ENCODE measurements at regions not wholly inside any gene's neighbourhood (a gene's known extent, or its start where the extent isn't known, plus 50 kb on each side); places are given as distances from the start of the nearest gene placed in this dataset.

GRCh38 chr3:106819440-106819839 lies 557.8 kb upstream of the CCDC54 start:
- no peaks in the 10 kb centered on the region for H3K9me3 ChIP-seq
- intact Hi-C loops (cut with DNase I; ENCODE audit: low total_unique reads): no loop called here
- no peak overlapping the region for H3K4me3 ChIP-seq
- no peaks in the 10 kb centered on the region for H3K36me3 ChIP-seq
- no peaks in the 10 kb centered on the region for H3K4me1 ChIP-seq
- no peak overlapping the region for H3K27ac ChIP-seq
- no peaks in the 10 kb centered on the region for H3K27me3 ChIP-seq
- TF ChIP-seq CTCF (IDR thresholded peaks at IDR 0.05) (no peak), POLR2A (IDR thresholded peaks at IDR 0.05) (no peak)
- no peak for DNase-seq

- H3K4me3 ChIP-seq: no peak overlapping the region
- H3K4me1 ChIP-seq: no peaks in the 10 kb centered on the region
- no peak for DNase-seq
- TF ChIP-seq POLR2A (IDR thresholded peaks at IDR 0.05): no peak
- TF ChIP-seq CTCF (IDR thresholded peaks at IDR 0.05): no peak
- H3K27ac ChIP-seq: no peak overlapping the region
- H3K36me3 ChIP-seq: no peaks in the 10 kb centered on the region
- no peaks in the 10 kb centered on the region for H3K9me3 ChIP-seq
- intact Hi-C loops (cut with DNase I; ENCODE audit: low total_unique reads): no loop called here
- no peaks in the 10 kb centered on the region for H3K27me3 ChIP-seq
Measured at GRCh38 chr3:106820726-106821362, 556.4 kb upstream of the CCDC54 start.

GRCh38 chr3:106821801-106822200 lies 555.4 kb upstream of the CCDC54 start:
- Histone ChIP-seq H3K4me3 (no peak overlapping the region), H3K4me1 (no peaks in the 10 kb centered on the region), H3K9me3 (no peaks in the 10 kb centered on the region), H3K36me3 (no peaks in the 10 kb centered on the region), H3K27me3 (no peaks in the 10 kb centered on the region), H3K27ac (no peak overlapping the region)
- TF ChIP-seq POLR2A (IDR thresholded peaks at IDR 0.05): no peak
- TF ChIP-seq CTCF (IDR thresholded peaks at IDR 0.05): no peak
- intact Hi-C loops (cut with DNase I; ENCODE audit: low total_unique reads): no loop called here
- DNase-seq: no peak

DNA sequence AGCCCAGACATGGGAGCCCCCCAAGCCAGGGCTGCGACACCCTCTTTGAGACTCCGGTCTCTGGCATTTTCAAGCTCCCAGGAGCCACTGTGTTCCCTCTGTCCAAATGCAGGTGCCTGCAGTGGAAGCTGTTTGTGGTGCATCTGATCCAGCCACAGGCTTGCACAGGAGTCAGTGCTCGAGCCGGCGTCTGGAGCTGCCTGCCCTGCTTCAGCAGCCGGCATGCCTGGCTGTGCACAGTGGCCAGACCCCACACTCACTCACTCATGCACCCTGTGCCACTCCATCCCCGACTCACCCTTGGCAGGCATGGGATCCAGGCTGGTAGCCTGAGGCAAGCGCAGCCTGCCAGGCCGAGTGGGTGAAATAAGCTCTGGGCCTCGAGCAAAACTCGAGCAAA lies 555.0 kb upstream of the CCDC54 start:
- no peaks in the 10 kb centered on the region for H3K4me1 ChIP-seq
- no peak for DNase-seq
- TF ChIP-seq POLR2A (IDR thresholded peaks at IDR 0.05): no peak
- TF ChIP-seq CTCF (IDR thresholded peaks at IDR 0.05): no peak
- H3K36me3 ChIP-seq: no peaks in the 10 kb centered on the region
- no peak overlapping the region for H3K4me3 ChIP-seq
- H3K9me3 ChIP-seq: no peaks in the 10 kb centered on the region
- no peaks in the 10 kb centered on the region for H3K27me3 ChIP-seq
- intact Hi-C loops (cut with DNase I; ENCODE audit: low total_unique reads): no loop called here
- H3K27ac ChIP-seq: no peak overlapping the region

DNA sequence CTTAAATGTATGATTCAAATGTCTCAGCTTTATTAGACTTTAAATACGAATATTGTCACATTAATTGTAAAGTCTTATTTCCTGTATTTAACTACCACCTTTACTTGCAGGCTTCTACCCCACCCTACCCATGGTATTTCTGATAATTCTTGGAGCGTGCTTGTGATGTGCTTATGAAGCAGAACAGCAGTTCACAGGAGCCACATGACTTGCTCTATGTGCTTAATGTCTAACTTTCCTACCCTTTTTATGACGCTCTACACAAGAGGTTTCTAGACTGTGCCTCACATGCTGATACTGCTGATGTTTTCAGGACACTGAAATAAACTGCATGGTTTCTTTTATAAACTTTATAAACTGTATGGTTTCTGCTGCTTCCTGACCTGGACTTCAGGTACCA lies 553.5 kb upstream of the CCDC54 start:
- TF ChIP-seq CTCF (IDR thresholded peaks at IDR 0.05) (no peak), POLR2A (IDR thresholded peaks at IDR 0.05) (no peak)
- H3K27me3 ChIP-seq: no peaks in the 10 kb centered on the region
- no peaks in the 10 kb centered on the region for H3K4me1 ChIP-seq
- H3K36me3 ChIP-seq: no peaks in the 10 kb centered on the region
- no peak for DNase-seq
- H3K4me3 ChIP-seq: no peak overlapping the region
- no peaks in the 10 kb centered on the region for H3K9me3 ChIP-seq
- H3K27ac ChIP-seq: no peak overlapping the region
- intact Hi-C loops (cut with DNase I; ENCODE audit: low total_unique reads): no loop called here

All from uterus (tissue), 3 donors.